Fibroblast of pulmonary artery (primary cell): ENCODE measurements at regions not wholly inside any gene's neighbourhood (a gene's known extent, or its start where the extent isn't known, plus 50 kb on each side); places are given as distances from the start of the nearest gene placed in this dataset.

Source experiments
- DNase-seq: peaks from one replicate; pipeline ENCODE4 v3.0.0-alpha.2; 2010; ENCODE audit warnings: low read depth
- H3K4me3 ChIP-seq: replicated peaks from 2 replicates; pipeline ENCODE4 v1.5.1; 2011; ENCODE audit warnings: low read depth, mild to moderate bottlenecking, control low read depth, low read length, moderate library complexity
- CTCF ChIP-seq: IDR thresholded peaks from 2 replicates; pipeline ENCODE4 v1.5.1; 2011; ENCODE audit warnings: mild to moderate bottlenecking, control low read depth, low read length, inconsistent platforms; ENCODE audit errors: missing control alignments

- H3K4me3 ChIP-seq = no peak overlapping the region
- TF ChIP-seq CTCF = no peak
- DNase-seq = no peak
Observed at GRCh38 chrX:34227804-34228203, 95.7 kb upstream of the FAM47A start.

- no peak for TF ChIP-seq CTCF
- DNase-seq = no peak
- H3K4me3 ChIP-seq = no peak overlapping the region
Observed at GRCh38 chrX:34223574-34223973, 91.5 kb upstream of the FAM47A start.

- DNase-seq = no peak
- H3K4me3 ChIP-seq = no peak overlapping the region
- no peak for TF ChIP-seq CTCF
Observed at GRCh38 chrX:34218063-34218462, 85.9 kb upstream of the FAM47A start.

- no peak for TF ChIP-seq CTCF
- DNase-seq = no peak
Observed at GRCh38 chrX:34197946-34198345, 65.8 kb upstream of the FAM47A start.

More at GRCh38 chrX:34197946-34198345, 65.8 kb upstream of the FAM47A start:
- no peak overlapping the region for H3K4me3 ChIP-seq
